ENCODE measurements at regions not wholly inside any gene's neighbourhood (a gene's known extent, or its start where the extent isn't known, plus 50 kb on each side); places are given as distances from the start of the nearest gene placed in this dataset.

DNA sequence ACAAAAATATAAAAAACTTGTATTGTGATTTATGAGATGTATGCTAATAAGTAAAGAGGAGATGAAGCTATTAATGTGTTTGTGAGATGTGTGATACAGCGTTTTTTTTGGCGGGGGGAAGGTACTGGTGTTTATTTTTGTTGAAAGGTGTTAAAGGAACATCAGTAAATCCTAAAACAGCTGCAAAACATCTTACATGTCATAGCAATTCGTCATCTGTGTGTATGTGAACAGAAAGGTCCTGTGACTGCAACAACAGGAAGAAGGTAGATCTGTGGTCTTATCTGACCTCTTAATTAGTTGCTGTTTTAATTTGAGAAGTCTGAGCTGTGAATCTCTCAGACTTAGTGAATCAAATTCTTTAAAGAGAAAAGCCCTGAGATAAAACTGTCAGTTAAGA is 1041.1 kb downstream of the JRKL start:
- no peak for DNase-seq (ENCODE audit: low read depth)
- TF ChIP-seq, protein P1, sequence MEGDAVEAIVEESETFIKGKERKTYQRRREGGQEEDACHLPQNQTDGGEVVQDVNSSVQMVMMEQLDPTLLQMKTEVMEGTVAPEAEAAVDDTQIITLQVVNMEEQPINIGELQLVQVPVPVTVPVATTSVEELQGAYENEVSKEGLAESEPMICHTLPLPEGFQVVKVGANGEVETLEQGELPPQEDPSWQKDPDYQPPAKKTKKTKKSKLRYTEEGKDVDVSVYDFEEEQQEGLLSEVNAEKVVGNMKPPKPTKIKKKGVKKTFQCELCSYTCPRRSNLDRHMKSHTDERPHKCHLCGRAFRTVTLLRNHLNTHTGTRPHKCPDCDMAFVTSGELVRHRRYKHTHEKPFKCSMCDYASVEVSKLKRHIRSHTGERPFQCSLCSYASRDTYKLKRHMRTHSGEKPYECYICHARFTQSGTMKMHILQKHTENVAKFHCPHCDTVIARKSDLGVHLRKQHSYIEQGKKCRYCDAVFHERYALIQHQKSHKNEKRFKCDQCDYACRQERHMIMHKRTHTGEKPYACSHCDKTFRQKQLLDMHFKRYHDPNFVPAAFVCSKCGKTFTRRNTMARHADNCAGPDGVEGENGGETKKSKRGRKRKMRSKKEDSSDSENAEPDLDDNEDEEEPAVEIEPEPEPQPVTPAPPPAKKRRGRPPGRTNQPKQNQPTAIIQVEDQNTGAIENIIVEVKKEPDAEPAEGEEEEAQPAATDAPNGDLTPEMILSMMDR (IDR thresholded peaks at IDR 0.05; ENCODE audit: control insufficient read depth, extremely low read depth, insufficient read depth) = no peak
- H3K4me3 ChIP-seq (ENCODE audit: low read depth, low read length) = no peak overlapping the region

DNA sequence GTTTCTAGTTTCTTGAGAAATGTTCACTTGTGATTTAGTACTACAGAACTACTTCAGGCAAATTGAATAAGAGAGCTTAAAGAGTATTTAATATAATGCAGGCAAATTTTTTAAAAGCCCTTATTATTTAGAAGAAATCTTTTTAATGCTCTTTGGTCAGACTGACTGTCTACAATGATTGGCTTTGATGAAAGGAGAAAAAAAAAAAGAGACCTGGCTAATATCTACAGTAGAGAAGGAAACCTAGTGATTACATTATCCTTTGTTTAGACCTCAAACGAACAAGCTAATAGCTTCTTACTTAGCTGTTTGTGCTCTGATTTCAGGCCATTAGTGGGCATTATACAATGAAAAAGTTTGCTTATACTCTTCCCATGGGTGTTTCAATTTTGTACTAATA is 1043.1 kb downstream of the JRKL start:
- TF ChIP-seq, protein P1 (IDR thresholded peaks at IDR 0.05; ENCODE audit: control insufficient read depth, extremely low read depth, insufficient read depth) = no peak
- no peak overlapping the region for H3K4me3 ChIP-seq (ENCODE audit: low read depth, low read length)
- DNase-seq (ENCODE audit: low read depth) = no peak

- no peak for DNase-seq (ENCODE audit: low read depth)
- no peak overlapping the region for H3K4me3 ChIP-seq (ENCODE audit: low read depth, low read length)
- TF ChIP-seq, protein P1 (IDR thresholded peaks at IDR 0.05; ENCODE audit: control insufficient read depth, extremely low read depth, insufficient read depth) = no peak
Measured at GRCh38 chr11:97445561-97445960, 1055.7 kb downstream of the JRKL start.

DNA sequence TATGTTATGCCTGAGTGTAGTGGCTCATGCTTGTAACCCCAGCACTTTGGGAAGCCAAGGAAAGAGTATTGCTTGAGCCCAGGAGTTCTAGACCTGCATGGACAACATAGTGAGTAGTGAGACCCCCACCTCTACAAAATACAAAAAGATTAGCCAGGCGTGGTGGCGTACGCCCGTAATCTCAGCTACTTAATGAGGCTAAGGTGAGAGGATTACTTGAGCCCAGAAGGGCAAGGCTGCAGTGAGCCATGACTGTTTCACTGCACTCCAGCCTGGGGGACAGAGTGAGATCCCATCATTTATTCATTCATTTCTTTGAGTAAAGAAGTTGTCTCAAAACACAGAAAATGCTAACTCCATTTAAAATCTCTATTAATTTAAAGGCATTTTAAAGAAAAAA is 1061.6 kb downstream of the JRKL start:
- H3K4me3 ChIP-seq (ENCODE audit: low read depth, low read length) = no peak overlapping the region
- DNase-seq (ENCODE audit: low read depth) = no peak
- TF ChIP-seq, protein P1 (IDR thresholded peaks at IDR 0.05; ENCODE audit: control insufficient read depth, extremely low read depth, insufficient read depth) = no peak

GRCh38 chr11:97454988-97455387 is 1065.2 kb downstream of the JRKL start:
- peak; percentile 27 for DNase-seq (ENCODE audit: low read depth)
- no peak overlapping the region for H3K4me3 ChIP-seq (ENCODE audit: low read depth, low read length)
- TF ChIP-seq, protein P1 (IDR thresholded peaks at IDR 0.05; ENCODE audit: control insufficient read depth, extremely low read depth, insufficient read depth) = peak; percentile 79

GRCh38 chr11:97460091-97460490 is 1070.3 kb downstream of the JRKL start:
- TF ChIP-seq, protein P1 (IDR thresholded peaks at IDR 0.05; ENCODE audit: control insufficient read depth, extremely low read depth, insufficient read depth) = no peak
- H3K4me3 ChIP-seq (ENCODE audit: low read depth, low read length) = no peak overlapping the region
- DNase-seq (ENCODE audit: low read depth) = no peak

- no peak for DNase-seq (ENCODE audit: low read depth)
Measured at GRCh38 chr11:97461044-97461880, 1071.4 kb downstream of the JRKL start.

More at GRCh38 chr11:97461044-97461880, 1071.4 kb downstream of the JRKL start:
- H3K4me3 ChIP-seq (ENCODE audit: low read depth, low read length) = no peak overlapping the region
- TF ChIP-seq, protein P1 (IDR thresholded peaks at IDR 0.05; ENCODE audit: control insufficient read depth, extremely low read depth, insufficient read depth) = no peak
